HepG2 (cell line): ENCODE measurements at regions not wholly inside any gene's neighbourhood (a gene's known extent, or its start where the extent isn't known, plus 50 kb on each side); places are given as distances from the start of the nearest gene placed in this dataset.

ENCODE experiments used
- ATAC-seq: fragments of 200-7000 bp; cut with Tn5 transposase; 3 replicates; pipeline ENCODE4 v1.9.1; 2020; ENCODE audit warnings: mild to moderate bottlenecking, moderate library complexity
- BruUV-seq: library from RNA; stranded (reverse); fragments of 400-500 nt; replicated peaks from 2 replicates; lab custom pipeline; 2021; lab: Mats Ljungman, UMichigan
- CTCF ChIA-PET: fragments of 300-600 bp; formaldehyde crosslinking; extraction: SDS; loops from one replicate; lab custom pipeline; 2021; ENCODE audit warnings: low total read pairs, inconsistent platforms, low intra/inter-chr PET ratio; lab: Yijun Ruan, JAX
- POLR2A ChIA-PET: fragments of 350-600 bp; sonication (Branson Sonifier 250); formaldehyde crosslinking; loops from one replicate; lab custom pipeline; 2020; ENCODE audit warnings: antibody characterized with exemption, inconsistent platforms; lab: Yijun Ruan, JAX
- DNase-seq: peaks from one replicate; pipeline ENCODE4 v3.0.0-alpha.2; 2015; ENCODE audit warnings: low spot score
- FAIRE-seq: peaks from 3 replicates; lab custom pipeline; 2011; peaks lifted over from hg19 to GRCh38; lab: Jason Lieb, UNC
- H2AFZ ChIP-seq: one replicate; pipeline ENCODE4 v1.6.1; 2011; ENCODE audit warnings: low read length, inconsistent platforms
- H3K27ac ChIP-seq: fragments of 300-600 bp; 3 replicates; pipeline ENCODE4 v1.8.0; 2011; ENCODE audit warnings: mixed run types, mild to moderate bottlenecking, mixed read lengths, low read length, inconsistent platforms; ENCODE audit not compliant: insufficient read depth; ENCODE audit errors: extremely low read length
- H3K27me3 ChIP-seq, 2 experiments: fragments of 200-600 bp in 1 of 2; 2 replicates in 1 of 2; 3 replicates in 1 of 2; pipeline versions ENCODE4 v1.6.0 to v1.8.0; 2011; ENCODE audit warnings: low read length in 2 of 2, mild to moderate bottlenecking in 2 of 2, moderate library complexity in 2 of 2, inconsistent platforms in 1 of 2; ENCODE audit not compliant: insufficient read depth in 2 of 2, control insufficient read depth in 1 of 2
- H3K36me3 ChIP-seq, 2 experiments: fragments of 200-600 bp in 1 of 2; replicated peaks in 1 of 2; 2 replicates in 1 of 2; 3 replicates in 1 of 2; pipeline versions ENCODE4 v1.5.1 to v1.8.0; 2011; ENCODE audit warnings: low read length in 2 of 2, inconsistent platforms in 1 of 2; ENCODE audit not compliant: insufficient read depth in 2 of 2, control insufficient read depth in 1 of 2
- H3K4me1 ChIP-seq: 2 replicates; pipeline ENCODE4 v1.5.1; 2012; ENCODE audit warnings: low read length, inconsistent platforms; ENCODE audit not compliant: insufficient read depth
- H3K4me2 ChIP-seq: 2 replicates; pipeline ENCODE4 v1.6.0; 2011; ENCODE audit warnings: low read depth, low read length, inconsistent platforms
- H3K4me3 ChIP-seq, 3 experiments: fragments of 200-600 bp in 1 of 3; sonication (generic), shearing (Covaris generic) in 1 of 3; replicated peaks in 1 of 3; 2 replicates each; pipeline ENCODE4 v1.5.1; 2011 to 2016; ENCODE audit warnings: low read length in 3 of 3, inconsistent platforms in 2 of 3, low read depth in 2 of 3, mild to moderate bottlenecking in 2 of 3, control low read depth in 1 of 3, mixed read lengths in 1 of 3; ENCODE audit not compliant: insufficient read depth in 1 of 3
- H3K79me2 ChIP-seq: one replicate; pipeline ENCODE4 v1.6.1; 2011; ENCODE audit warnings: low read length, inconsistent platforms; ENCODE audit not compliant: insufficient read depth
- H3K9ac ChIP-seq: 2 replicates; pipeline ENCODE4 v1.6.0; 2011; ENCODE audit warnings: mild to moderate bottlenecking, low read depth, low read length, inconsistent platforms; ENCODE audit not compliant: insufficient read depth
- H3K9me3 ChIP-seq: 2 replicates; pipeline ENCODE4 v1.5.1; 2012; ENCODE audit warnings: mild to moderate bottlenecking, low read length
- H4K20me1 ChIP-seq: 2 replicates; pipeline ENCODE4 v1.6.0; 2011; ENCODE audit warnings: inconsistent platforms, mild to moderate bottlenecking, low read length, moderate library complexity; ENCODE audit not compliant: insufficient read depth
- AGO1 ChIP-seq: fragments of 200-400 bp; formaldehyde crosslinking; IDR thresholded peaks from 2 replicates; pipeline ENCODE4 v1.6.1; 2017; ENCODE audit warnings: mild to moderate bottlenecking, low read depth, low read length, moderate library complexity; ENCODE audit not compliant: poor library complexity, severe bottlenecking
- FOXK2 ChIP-seq: fragments of 450-650 bp; IDR thresholded peaks from 2 replicates; pipeline ENCODE4 v1.6.1; 2016
- IKZF1 ChIP-seq: fragments of 450-650 bp; IDR thresholded peaks from 2 replicates; pipeline ENCODE4 v1.7.1; 2016
- KDM4B ChIP-seq: sonication (generic); formaldehyde crosslinking; IDR thresholded peaks from 2 replicates; pipeline ENCODE4 v1.4.0; 2020; ENCODE audit warnings: missing genetic modification reagents
- MED13 ChIP-seq: sonication (generic); formaldehyde crosslinking; IDR thresholded peaks from 2 replicates; pipeline ENCODE4 v1.5.0; 2020; ENCODE audit warnings: missing genetic modification reagents
- NCOA1 ChIP-seq: sonication (generic); formaldehyde crosslinking; IDR thresholded peaks from 2 replicates; pipeline ENCODE4 v1.9.0; 2021; ENCODE audit warnings: missing genetic modification reagents
- NR0B2 ChIP-seq: sonication (generic); formaldehyde crosslinking; IDR thresholded peaks from 2 replicates; pipeline ENCODE4 v1.4.0; 2020; ENCODE audit warnings: mild to moderate bottlenecking, missing genetic modification reagents
- TBX2 ChIP-seq: sonication (generic); formaldehyde crosslinking; IDR thresholded peaks from 2 replicates; pipeline ENCODE4 v1.5.0; 2020; ENCODE audit warnings: missing genetic modification reagents, mild to moderate bottlenecking, borderline replicate concordance
- YY1 ChIP-seq: IDR thresholded peaks from 2 replicates; pipeline ENCODE4 v1.6.1; 2011; ENCODE audit warnings: low read length, low read depth, moderate library complexity, mild to moderate bottlenecking; ENCODE audit not compliant: insufficient read depth, insufficient replicate concordance
- ZBTB40 ChIP-seq, 2 experiments: fragments of 450-650 bp in 1 of 2; sonication (generic) in 1 of 2; formaldehyde crosslinking in 1 of 2; IDR thresholded peaks; 2 replicates each; pipeline versions ENCODE4 v1.6.1 to v1.8.0; 2016 to 2022; ENCODE audit warnings: antibody characterized with exemption in 1 of 2, mild to moderate bottlenecking in 1 of 2, missing genetic modification reagents in 1 of 2
- ZNF563 ChIP-seq: sonication (generic); formaldehyde crosslinking; IDR thresholded peaks from 2 replicates; pipeline ENCODE4 v1.8.0; 2022; ENCODE audit warnings: mild to moderate bottlenecking, moderate library complexity, missing genetic modification reagents
- ZNF629 ChIP-seq: sonication (generic); formaldehyde crosslinking; conservative IDR thresholded peaks from 2 replicates; pipeline ENCODE4 v1.5.0; 2020; ENCODE audit warnings: missing genetic modification reagents
- WGBS: methylation state at CpG from one replicate; pipeline ENCODE4 v1.1.6; 2017; ENCODE audit warnings: low lambda C conversion rate; 5-methylcytosine and 5-hydroxymethylcytosine counted together
- in situ Hi-C: cut with HindIII; loops from 2 replicates; pipeline ENCODE4 v1.10.0; 2017; ENCODE audit warnings: low pct_unique_long_range_greater_than_20kb; ENCODE audit not compliant: extremely low pct_ligation_motif_present
- intact Hi-C: fragments of 100-400 bp; cut with micrococcal nuclease; formaldehyde crosslinking; loops from one replicate; pipeline ENCODE4 v1.10.0; 2022; ENCODE audit not compliant: unreplicated experiment
- TF ChIP-seq, protein P1 (sequence below): IDR thresholded peaks from 2 replicates; pipeline ENCODE4 v1.6.1; 2016; ENCODE audit warnings: missing compliant biosample characterization, missing genetic modification reagents, borderline replicate concordance

- Histone ChIP-seq H2AFZ (no peak overlapping the region), H3K9me3 (peaks cover 6% of the 10 kb centered on the region; the same call in 1 of the 2 replicates), H3K27ac (no peak overlapping the region), H4K20me1 (no peaks in the 10 kb centered on the region; the same call in 1 of the 2 replicates), H3K79me2 (no peaks in the 10 kb centered on the region), H3K4me1 (peaks cover 13% of the 10 kb centered on the region), H3K4me3 (no peak overlapping the region), H3K9ac (no peak overlapping the region), H3K27me3 (peaks cover 10 to 43% of the 10 kb centered on the region in 2 experiments), H3K4me2 (no peak overlapping the region), H3K36me3 (no peaks in the 10 kb centered on the region)
- FAIRE-seq (no peak), ATAC-seq (no peak), DNase-seq (no peak)
- intact Hi-C loops, result loop anchor here (1.0 kb wide), 1 partner anchor 39 kb away; no protein-coding TSS in a partner anchor
- no TSS peak for BruUV-seq
- POLR2A ChIA-PET, result no interaction called here
- in situ Hi-C loops, result no loop called here
- 22% methylated on average over 12 of the region's 18 CpGs for WGBS
- CTCF ChIA-PET, result no interaction called here
- no peak for TF ChIP-seq YY1
- no peak for TF ChIP-seq ZNF629 (CRISPR knock-in tag)
- TF ChIP-seq MED13, result no peak
- no peak for TF ChIP-seq AGO1
- TF ChIP-seq, protein P1, sequence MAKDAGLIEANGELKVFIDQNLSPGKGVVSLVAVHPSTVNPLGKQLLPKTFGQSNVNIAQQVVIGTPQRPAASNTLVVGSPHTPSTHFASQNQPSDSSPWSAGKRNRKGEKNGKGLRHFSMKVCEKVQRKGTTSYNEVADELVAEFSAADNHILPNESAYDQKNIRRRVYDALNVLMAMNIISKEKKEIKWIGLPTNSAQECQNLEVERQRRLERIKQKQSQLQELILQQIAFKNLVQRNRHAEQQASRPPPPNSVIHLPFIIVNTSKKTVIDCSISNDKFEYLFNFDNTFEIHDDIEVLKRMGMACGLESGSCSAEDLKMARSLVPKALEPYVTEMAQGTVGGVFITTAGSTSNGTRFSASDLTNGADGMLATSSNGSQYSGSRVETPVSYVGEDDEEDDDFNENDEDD, result no peak
- TF ChIP-seq TBX2, result no peak
- TF ChIP-seq NR0B2 (CRISPR knock-in tag), result no peak
- TF ChIP-seq FOXK2, result no peak
- no peak for TF ChIP-seq ZNF563 (CRISPR knock-in tag)
- TF ChIP-seq KDM4B, result no peak
- no peak for TF ChIP-seq ZBTB40 (IDR thresholded peaks at IDR 0.05)
- TF ChIP-seq ZBTB40 (CRISPR knock-in tag; IDR thresholded peaks at IDR 0.05), result no peak
- no peak for TF ChIP-seq IKZF1
- no peak for TF ChIP-seq NCOA1 (CRISPR knock-in tag)
Observed at GRCh38 chr2:2662037-2662846, 331.2 kb upstream of the MYT1L start.
